IPS-20b (cell line): ENCODE measurements at regions not wholly inside any gene's neighbourhood (a gene's known extent, or its start where the extent isn't known, plus 50 kb on each side); places are given as distances from the start of the nearest gene placed in this dataset.
"Not testable (repeated sequence)": the region's sequence is repeated elsewhere in the genome, so short reads cannot be mapped to it uniquely, and the experiment has no call there.

Experiments
- H3K27ac ChIP-seq: one replicate; pipeline ENCODE4 v1.5.1; 2013; ENCODE audit warnings: low read length
- H3K27me3 ChIP-seq: 2 replicates; pipeline ENCODE4 v1.6.1; 2013; ENCODE audit warnings: mild to moderate bottlenecking, low read length, inconsistent platforms; ENCODE audit not compliant: insufficient read depth
- H3K36me3 ChIP-seq: 2 replicates; pipeline ENCODE4 v1.6.1; 2013; ENCODE audit warnings: low read depth, mild to moderate bottlenecking, inconsistent platforms, low read length, moderate library complexity; ENCODE audit not compliant: insufficient read depth
- H3K4me1 ChIP-seq: 2 replicates; pipeline ENCODE4 v1.6.1; 2013; ENCODE audit warnings: mild to moderate bottlenecking, control low read depth, inconsistent platforms, low read length, moderate library complexity; ENCODE audit not compliant: insufficient read depth
- H3K4me3 ChIP-seq: 2 replicates; pipeline ENCODE4 v1.5.1; 2013; ENCODE audit warnings: mild to moderate bottlenecking, low read length, inconsistent platforms
- H3K9ac ChIP-seq: 2 replicates; pipeline ENCODE4 v1.6.1; 2013; ENCODE audit warnings: low read depth, mild to moderate bottlenecking, inconsistent platforms, low read length, moderate library complexity
- H3K9me3 ChIP-seq: 2 replicates; pipeline ENCODE4 v1.6.1; 2013; ENCODE audit warnings: mild to moderate bottlenecking, low read depth, low read length, inconsistent platforms; ENCODE audit not compliant: insufficient read depth

DNA sequence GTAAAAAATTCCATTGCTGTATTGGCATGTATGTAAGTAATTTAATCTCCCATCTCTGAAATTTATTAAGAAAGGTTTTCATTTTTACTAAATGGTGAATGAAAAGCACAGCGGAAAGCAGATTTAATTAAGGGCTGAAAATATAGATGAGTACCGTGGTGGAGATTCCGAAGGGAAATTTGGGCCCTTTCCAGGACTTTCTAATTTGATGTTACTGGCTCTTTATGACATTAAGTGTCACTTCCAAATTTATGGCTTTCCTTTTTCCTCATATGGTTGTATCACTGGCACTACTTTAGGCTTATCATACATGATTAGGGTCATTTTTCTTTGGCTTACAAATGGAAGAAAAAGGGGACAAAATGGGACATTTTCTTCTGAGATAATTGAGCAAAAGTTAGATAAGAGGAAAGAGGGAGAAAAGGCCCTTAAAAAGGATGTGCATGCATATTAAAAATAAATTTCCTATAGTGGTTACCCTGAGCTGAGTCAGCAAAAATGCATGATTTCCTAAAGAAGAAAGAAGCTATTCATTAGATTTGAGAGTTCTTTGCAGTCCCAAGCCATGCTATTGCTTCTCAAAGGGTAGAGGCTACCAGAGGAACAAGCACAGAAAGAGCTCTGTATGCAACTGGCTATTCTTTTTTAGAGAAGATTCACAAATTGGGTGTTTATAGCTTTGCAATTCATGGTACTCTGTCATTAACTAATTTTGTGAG is 74.9 kb upstream of the CNIH3 start:
- Histone ChIP-seq H3K9ac (no peak overlapping the region), H3K9me3 (no peaks in the 10 kb centered on the region; the same call in 1 of the 2 replicates)

DNA sequence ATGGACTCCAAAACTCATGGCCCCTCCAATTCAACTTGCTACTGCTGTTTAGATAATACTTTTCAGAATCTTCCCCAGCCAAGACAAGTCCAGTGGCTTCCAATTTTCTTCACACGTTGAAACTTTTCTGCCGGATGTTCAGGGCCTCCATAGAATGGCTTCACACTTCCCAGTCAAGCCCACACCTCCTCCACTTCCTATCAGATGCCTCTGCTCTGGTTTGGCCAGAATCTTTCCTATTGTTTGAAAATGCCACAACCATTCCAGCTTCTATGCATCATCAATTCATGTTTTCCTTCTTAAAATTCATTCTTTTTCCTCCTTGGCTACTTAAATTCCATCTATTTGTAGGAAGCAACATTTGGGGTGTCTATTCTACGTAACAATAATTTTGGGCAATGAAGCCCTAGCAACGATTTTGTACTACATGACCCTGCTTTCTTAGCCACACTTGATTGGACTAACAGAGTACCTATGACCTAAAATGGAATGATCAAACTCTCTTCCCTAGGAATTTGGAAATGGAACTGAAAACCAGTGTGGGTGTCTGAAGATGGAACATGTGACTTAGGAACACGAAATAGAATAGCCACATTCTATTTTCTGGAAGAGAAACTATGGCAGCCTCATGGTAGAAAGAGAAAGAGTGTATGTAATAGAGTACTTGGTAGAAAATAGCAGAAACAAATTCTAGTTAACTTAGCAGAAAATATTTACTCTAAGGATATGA is 74.1 kb upstream of the CNIH3 start:
- H3K4me3 ChIP-seq = no peak overlapping the region
- no peak overlapping the region for H3K27ac ChIP-seq
- no peaks in the 10 kb centered on the region for H3K4me1 ChIP-seq
- no peaks in the 10 kb centered on the region for H3K27me3 ChIP-seq
- H3K36me3 ChIP-seq = no peaks in the 10 kb centered on the region
- no peak overlapping the region for H3K9ac ChIP-seq
- H3K9me3 ChIP-seq = no peaks in the 10 kb centered on the region; the same call in 1 of the 2 replicates

More for the DNA sequence above, 74.9 kb upstream of the CNIH3 start:
- Histone ChIP-seq H3K4me3 (no peak overlapping the region), H3K36me3 (no peaks in the 10 kb centered on the region), H3K4me1 (no peaks in the 10 kb centered on the region), H3K27me3 (no peaks in the 10 kb centered on the region), H3K27ac (no peak overlapping the region)

DNA sequence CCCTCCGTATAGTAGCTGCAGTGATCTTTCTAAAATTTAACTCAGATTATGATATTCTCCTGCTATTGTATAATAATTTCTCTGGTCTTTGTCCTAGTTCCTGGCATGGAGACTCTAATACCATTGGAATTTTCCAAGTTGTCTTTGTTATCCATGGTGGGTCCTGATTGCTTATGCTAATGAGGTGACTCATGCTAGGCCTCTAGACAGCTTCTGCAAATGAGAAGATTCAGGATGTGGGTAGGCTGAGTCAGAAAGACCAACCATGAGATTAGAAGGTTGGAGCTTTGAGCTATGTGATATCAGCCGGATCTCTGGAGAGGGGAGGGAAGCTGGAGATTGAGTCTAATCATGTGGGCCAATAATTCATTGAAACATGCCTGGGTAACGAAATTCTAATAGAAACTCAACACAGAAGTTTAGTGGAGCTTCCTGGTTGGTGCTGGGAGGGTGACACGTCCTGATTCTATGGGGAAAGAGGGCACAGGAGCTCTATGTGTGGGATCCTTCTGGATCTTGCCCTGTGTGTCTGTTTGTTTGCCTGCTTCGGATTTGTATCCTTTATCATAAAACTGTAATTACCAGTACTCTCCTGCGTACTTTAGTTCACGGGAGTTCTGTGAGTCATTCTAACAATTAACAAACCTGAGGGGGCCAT is 73.2 kb upstream of the CNIH3 start:
- no peak overlapping the region for H3K4me3 ChIP-seq

DNA sequence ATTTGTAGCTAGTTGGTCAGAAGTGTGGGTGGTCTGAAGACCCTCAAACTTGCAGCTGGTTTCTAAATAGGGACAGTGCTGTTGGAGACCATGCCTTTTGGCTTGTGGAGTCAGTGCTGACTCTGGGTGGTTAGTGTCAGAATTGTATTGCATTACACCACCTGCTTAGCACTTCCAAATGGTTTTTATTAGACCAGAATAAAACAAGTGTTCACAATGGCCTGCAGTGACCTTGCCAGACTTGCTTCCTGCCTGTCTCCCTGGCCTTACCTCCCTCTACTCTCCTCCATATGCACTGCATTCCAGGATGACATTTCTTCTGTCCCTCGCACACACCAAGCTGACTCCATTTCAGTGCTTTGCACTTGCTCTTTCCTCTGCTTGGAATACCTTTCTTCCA is 72.7 kb upstream of the CNIH3 start:
- no peaks in the 10 kb centered on the region for H3K4me1 ChIP-seq
- H3K27me3 ChIP-seq = no peaks in the 10 kb centered on the region
- H3K27ac ChIP-seq = no peak overlapping the region
- H3K36me3 ChIP-seq = no peaks in the 10 kb centered on the region
- no peaks in the 10 kb centered on the region for H3K9me3 ChIP-seq
- no peak overlapping the region for H3K4me3 ChIP-seq
- no peak overlapping the region for H3K9ac ChIP-seq

More for the DNA sequence above, 73.2 kb upstream of the CNIH3 start:
- no peak overlapping the region for H3K27ac ChIP-seq
- H3K27me3 ChIP-seq = no peaks in the 10 kb centered on the region
- no peaks in the 10 kb centered on the region for H3K9me3 ChIP-seq
- no peaks in the 10 kb centered on the region for H3K36me3 ChIP-seq
- no peaks in the 10 kb centered on the region for H3K4me1 ChIP-seq
- no peak overlapping the region for H3K9ac ChIP-seq

DNA sequence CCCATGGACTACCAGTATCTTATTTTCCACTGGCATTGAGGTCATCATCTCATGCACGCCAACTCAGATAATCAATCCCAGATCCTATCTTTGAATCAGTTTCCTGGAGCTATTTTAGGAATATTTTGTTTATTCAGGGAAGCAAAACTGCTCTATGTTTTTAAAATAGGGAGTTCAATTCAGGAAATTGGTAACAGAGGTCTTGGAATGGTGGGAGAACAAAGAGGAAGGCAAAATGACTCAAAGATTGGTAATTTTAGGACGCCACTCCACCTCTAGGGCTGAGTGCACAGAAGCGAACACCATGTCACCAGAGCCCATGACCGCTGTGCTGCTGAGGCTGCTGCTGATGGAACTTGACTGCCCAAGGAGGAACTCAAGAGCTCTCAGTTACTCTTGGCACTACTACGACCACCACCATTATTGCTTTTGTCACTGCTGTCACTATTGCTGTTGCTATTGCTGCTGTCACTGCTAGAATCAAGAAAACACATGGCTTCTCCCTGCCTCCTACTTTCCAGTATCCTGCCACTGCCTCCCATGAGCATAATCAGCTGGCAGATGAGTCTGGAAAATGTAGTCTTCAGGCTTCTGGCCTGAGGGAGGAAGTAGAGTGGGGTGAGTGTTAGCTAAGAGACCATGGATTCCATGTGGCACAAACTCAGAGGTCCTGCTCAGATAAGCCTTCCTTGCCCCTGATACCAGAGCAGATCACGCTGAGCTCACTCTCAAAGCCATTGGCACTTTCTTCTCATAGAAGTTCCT is 71.6 kb upstream of the CNIH3 start:
- no peak overlapping the region for H3K9ac ChIP-seq
- no peaks in the 10 kb centered on the region for H3K4me1 ChIP-seq
- H3K36me3 ChIP-seq = no peaks in the 10 kb centered on the region
- no peak overlapping the region for H3K27ac ChIP-seq
- no peaks in the 10 kb centered on the region for H3K9me3 ChIP-seq
- H3K27me3 ChIP-seq = no peaks in the 10 kb centered on the region
- H3K4me3 ChIP-seq = no peak overlapping the region

DNA sequence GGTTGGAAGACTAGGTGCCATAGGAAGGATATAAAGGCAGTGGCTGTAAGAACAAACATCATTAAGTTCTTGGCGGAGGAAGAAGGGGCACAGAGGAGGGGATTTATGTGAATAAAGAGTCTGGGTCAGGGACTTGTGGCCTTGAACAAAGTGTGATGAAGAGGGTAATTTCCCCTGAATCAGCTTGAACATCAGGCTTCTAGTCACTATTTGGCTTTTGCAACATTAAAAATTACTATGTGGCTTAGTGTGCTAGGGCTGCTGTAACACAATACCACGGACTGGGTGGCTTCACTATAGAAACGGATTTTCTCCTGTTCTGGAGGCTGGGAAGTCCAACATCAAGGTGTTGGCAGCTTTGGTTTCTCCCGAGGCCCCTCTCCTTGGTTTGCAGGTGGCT is 70.5 kb upstream of the CNIH3 start:
- Histone ChIP-seq H3K4me3 (no peak overlapping the region), H3K36me3 (no peaks in the 10 kb centered on the region), H3K9ac (no peak overlapping the region), H3K4me1 (no peaks in the 10 kb centered on the region), H3K9me3 (no peaks in the 10 kb centered on the region), H3K27ac (no peak overlapping the region), H3K27me3 (no peaks in the 10 kb centered on the region)

DNA sequence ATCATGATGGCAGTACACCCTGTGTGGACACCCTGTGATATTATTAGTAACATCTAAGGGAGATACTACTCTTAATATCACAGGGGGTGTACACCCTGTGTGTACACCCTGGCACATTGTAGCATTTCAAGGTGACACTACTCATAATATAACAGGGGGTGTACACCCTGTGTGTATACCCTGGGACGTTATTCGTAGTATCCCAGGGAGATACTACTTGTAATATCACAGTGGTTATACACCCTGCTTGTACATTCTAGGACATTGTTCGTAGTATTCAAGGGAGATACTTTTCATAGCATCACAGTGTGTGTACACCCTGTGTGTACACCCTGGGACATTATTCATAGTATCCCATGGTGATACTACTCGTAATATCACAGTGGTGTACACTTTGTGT is 67.4 kb upstream of the CNIH3 start:
- Histone ChIP-seq H3K9me3 (no peaks in the 10 kb centered on the region), H3K27ac (no peak overlapping the region), H3K36me3 (no peaks in the 10 kb centered on the region), H3K4me3 (no peak overlapping the region), H3K27me3 (no peaks in the 10 kb centered on the region), H3K4me1 (no peaks in the 10 kb centered on the region), H3K9ac (no peak overlapping the region)

DNA sequence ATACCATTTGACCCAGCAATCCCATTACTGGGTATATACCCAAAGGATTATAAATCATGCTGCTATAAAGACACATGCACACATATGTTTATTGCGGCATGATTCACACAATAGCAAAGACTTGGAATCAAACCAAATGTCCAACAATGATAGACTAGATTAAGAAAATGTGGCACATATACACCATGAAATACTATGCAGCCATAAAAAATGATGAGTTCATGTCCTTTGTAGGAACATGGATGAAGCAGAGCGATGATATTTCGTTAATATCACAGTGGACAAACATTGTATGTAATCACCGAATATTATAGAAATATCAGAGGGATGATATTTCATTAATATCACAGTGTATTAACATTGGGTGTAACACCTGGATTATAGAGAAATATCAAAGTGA is 64.9 kb upstream of the CNIH3 start:
- H3K27ac ChIP-seq, H3K27me3 ChIP-seq, H3K9me3 ChIP-seq, H3K4me3 ChIP-seq, H3K9ac ChIP-seq, H3K36me3 ChIP-seq, H3K4me1 ChIP-seq: not testable (repeated sequence)

DNA sequence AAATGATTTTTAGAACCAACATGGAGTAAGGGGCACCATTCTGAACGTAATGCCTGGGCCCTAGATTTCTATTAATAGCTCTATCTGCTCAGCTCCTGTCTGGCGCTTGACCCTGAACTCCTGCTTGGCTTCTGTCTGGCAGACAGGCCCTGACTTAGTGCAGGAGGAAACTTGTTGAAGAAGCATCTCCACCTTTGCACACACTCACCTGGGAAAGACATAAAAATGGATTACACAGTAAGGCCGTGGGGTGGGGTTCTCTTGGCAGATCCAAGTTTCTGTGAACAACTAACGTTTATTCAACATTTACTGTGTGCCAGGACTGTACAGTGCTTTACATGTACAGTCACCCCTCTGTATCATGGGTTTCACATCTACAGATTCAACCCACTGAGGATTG is 62.1 kb upstream of the CNIH3 start:
- H3K27me3 ChIP-seq = no peaks in the 10 kb centered on the region
- H3K27ac ChIP-seq = no peak overlapping the region
- H3K36me3 ChIP-seq = no peaks in the 10 kb centered on the region
- H3K9me3 ChIP-seq = no peaks in the 10 kb centered on the region
- no peak overlapping the region for H3K9ac ChIP-seq
- H3K4me1 ChIP-seq = no peaks in the 10 kb centered on the region
- no peak overlapping the region for H3K4me3 ChIP-seq

DNA sequence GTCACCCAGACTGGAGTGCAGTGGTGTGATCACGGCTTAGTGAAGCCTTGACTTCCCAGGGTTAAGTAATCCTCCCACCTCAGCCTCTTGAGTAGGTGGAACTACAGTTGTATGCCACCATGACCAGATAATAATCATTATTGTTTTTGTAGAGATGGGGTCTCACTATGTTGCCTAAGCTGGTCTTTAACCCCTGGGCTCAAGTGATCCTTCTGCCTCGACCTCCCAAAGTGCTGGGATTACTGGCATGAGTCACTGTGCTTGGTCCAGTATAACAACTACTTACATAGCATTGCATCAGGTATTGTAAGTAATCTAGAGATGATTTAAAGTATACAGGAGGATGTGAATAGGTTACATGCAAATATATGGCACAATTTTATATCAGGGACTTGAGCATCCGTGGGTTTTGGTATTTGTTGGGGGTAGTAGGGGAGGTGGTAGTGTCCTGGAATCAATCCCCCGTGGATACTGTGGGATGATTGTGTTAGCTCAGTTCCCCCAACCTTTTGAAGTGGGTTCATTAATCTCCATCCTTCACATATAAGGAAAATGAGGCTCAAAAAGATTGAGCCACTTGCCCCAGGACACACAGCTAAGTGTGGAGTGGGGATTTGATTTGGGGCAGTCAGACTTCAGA is 61.4 kb upstream of the CNIH3 start:
- H3K9me3 ChIP-seq = no peaks in the 10 kb centered on the region
- no peak overlapping the region for H3K4me3 ChIP-seq
- H3K36me3 ChIP-seq = no peaks in the 10 kb centered on the region
- no peak overlapping the region for H3K27ac ChIP-seq
- H3K4me1 ChIP-seq = no peaks in the 10 kb centered on the region
- H3K27me3 ChIP-seq = no peaks in the 10 kb centered on the region
- H3K9ac ChIP-seq = no peak overlapping the region

DNA sequence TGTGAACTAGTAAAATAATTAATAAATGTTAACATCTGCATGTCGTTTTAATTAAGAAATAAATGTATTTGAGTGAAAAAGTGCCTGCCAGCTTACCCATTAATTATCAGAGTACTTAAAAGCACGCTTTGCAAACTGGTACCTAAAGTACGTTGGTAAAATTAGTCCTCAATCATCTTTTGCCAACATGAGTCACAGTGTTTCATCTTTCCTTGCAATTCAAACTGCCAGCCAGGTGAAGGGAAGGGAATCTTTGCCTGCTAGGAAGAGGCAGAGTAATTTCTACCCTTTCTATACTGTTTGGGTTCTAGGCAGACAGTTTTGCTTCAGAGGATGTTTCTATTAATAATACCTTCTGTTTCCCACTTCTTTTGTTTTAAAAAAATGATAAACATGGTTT is 57.2 kb upstream of the CNIH3 start:
- no peak overlapping the region for H3K27ac ChIP-seq
- no peaks in the 10 kb centered on the region for H3K4me1 ChIP-seq
- peaks cover 19% of the 10 kb centered on the region; the same call in 1 of the 2 replicates for H3K9me3 ChIP-seq

More for the DNA sequence above, 57.2 kb upstream of the CNIH3 start:
- no peak overlapping the region for H3K4me3 ChIP-seq
- no peaks in the 10 kb centered on the region for H3K27me3 ChIP-seq
- no peaks in the 10 kb centered on the region for H3K36me3 ChIP-seq
- no peak overlapping the region for H3K9ac ChIP-seq
